ENCODE measurements at regions not wholly inside any gene's neighbourhood (a gene's known extent, or its start where the extent isn't known, plus 50 kb on each side); places are given as distances from the start of the nearest gene placed in this dataset.
"Not testable (repeated sequence)": the region's sequence is repeated elsewhere in the genome, so short reads cannot be mapped to it uniquely, and the experiment has no call there.

- DNase-seq, result peak; percentile 24
Observed at GRCh38 chr5:56375011-56375410, 141.9 kb upstream of the ANKRD55 start.

GRCh38 chr5:56372491-56372890 lies 139.4 kb upstream of the ANKRD55 start:
- DNase-seq, result not testable (repeated sequence)

- DNase-seq, result no peak
Observed at GRCh38 chr5:56369361-56369811, 136.3 kb upstream of the ANKRD55 start.

GRCh38 chr5:56367748-56368147 lies 134.6 kb upstream of the ANKRD55 start:
- no peak for DNase-seq

GRCh38 chr5:56366986-56367385 lies 133.9 kb upstream of the ANKRD55 start:
- no peak for DNase-seq

GRCh38 chr5:56361398-56361797 lies 128.3 kb upstream of the ANKRD55 start:
- DNase-seq, result no peak

GRCh38 chr5:56360816-56361215 lies 127.7 kb upstream of the ANKRD55 start:
- DNase-seq, result no peak

GRCh38 chr5:56359809-56360685 lies 126.9 kb upstream of the ANKRD55 start:
- no peak for DNase-seq

- peak; percentile 6 for DNase-seq
Observed at GRCh38 chr5:56358703-56359681, 125.9 kb upstream of the ANKRD55 start.

GRCh38 chr5:56358046-56358445 lies 124.9 kb upstream of the ANKRD55 start:
- no peak for DNase-seq

- no peak for DNase-seq
Observed at GRCh38 chr5:56357426-56357825, 124.3 kb upstream of the ANKRD55 start.

- DNase-seq, result no peak
Observed at GRCh38 chr5:56356836-56357160, 123.7 kb upstream of the ANKRD55 start.

- no peak for DNase-seq
Observed at GRCh38 chr5:56356121-56356835, 123.1 kb upstream of the ANKRD55 start.

GRCh38 chr5:56354836-56355235 lies 121.7 kb upstream of the ANKRD55 start:
- DNase-seq, result no peak

GRCh38 chr5:56352808-56353590 lies 119.9 kb upstream of the ANKRD55 start:
- DNase-seq, result no peak

- no peak for DNase-seq
Observed at GRCh38 chr5:56350597-56351170, 117.6 kb upstream of the ANKRD55 start.

GRCh38 chr5:56350011-56350596 lies 117.0 kb upstream of the ANKRD55 start:
- DNase-seq, result no peak

- DNase-seq, result no peak
Observed at GRCh38 chr5:56349461-56349860, 116.3 kb upstream of the ANKRD55 start.

GRCh38 chr5:56346741-56347535 lies 113.8 kb upstream of the ANKRD55 start:
- no peak for DNase-seq

All from tongue (tissue), 1 donor.